ENCODE measurements at regions not wholly inside any gene's neighbourhood (a gene's known extent, or its start where the extent isn't known, plus 50 kb on each side); places are given as distances from the start of the nearest gene placed in this dataset.

GRCh38 chr2:182621191-182621590 is 94.9 kb upstream of the DNAJC10 start:
- TF ChIP-seq CTCF (IDR thresholded peaks at IDR 0.05) (no peak), POLR2AphosphoS2 (conservative IDR thresholded peaks at IDR 0.05; ENCODE audit: low read length) (no peak), HDAC2 (IDR thresholded peaks at IDR 0.05) (no peak), CHD4 (IDR thresholded peaks at IDR 0.05; ENCODE audit: borderline replicate concordance) (no peak), ESRRA (IDR thresholded peaks at IDR 0.05; ENCODE audit: borderline replicate concordance, low read length) (no peak), REST (IDR thresholded peaks at IDR 0.05) (no peak), POLR2A (IDR thresholded peaks at IDR 0.05; ENCODE audit: low read length) (no peak), NR3C1 (IDR thresholded peaks at IDR 0.05) (no peak)
